HCT116 (cell line): ENCODE measurements at regions not wholly inside any gene's neighbourhood (a gene's known extent, or its start where the extent isn't known, plus 50 kb on each side); places are given as distances from the start of the nearest gene placed in this dataset.

Experiments used
- ATAC-seq: fragments of 200-7000 bp; cut with Tn5 transposase; 2 replicates; pipeline ENCODE4 v1.9.1; 2020; ENCODE audit warnings: mild to moderate bottlenecking, moderate library complexity
- BruUV-seq: library from RNA; stranded (reverse); fragments of 400-500 nt; replicated peaks from 2 replicates; lab custom pipeline; 2021; lab: Mats Ljungman, UMichigan
- CTCF ChIA-PET: fragments of 300-600 bp; sonication (Branson Sonifier 250); formaldehyde crosslinking; loops from one replicate; lab custom pipeline; 2021; ENCODE audit warnings: antibody characterized with exemption; lab: Charles Lee
- POLR2A ChIA-PET: fragments of 300-600, 350-600 bp; sonication (Branson Sonifier 250); formaldehyde crosslinking; loops from one replicate; lab custom pipeline; 2021; ENCODE audit warnings: antibody characterized with exemption; lab: Charles Lee
- RAD21 ChIA-PET, 2 experiments: fragments of 300-600 bp; sonication (Branson Sonifier 250); formaldehyde crosslinking; loops; one replicate each; lab custom pipeline; 2023; ENCODE audit warnings: low total read pairs in 2 of 2; ENCODE audit not compliant: uncharacterized antibody in 2 of 2, unreplicated experiment in 2 of 2, low non-redundant PET in 1 of 2; lab: Charles Lee
- DNase-seq: peaks from one replicate; pipeline ENCODE4 v3.0.0-alpha.2; 2010; ENCODE audit warnings: low read depth, low spot score
- H2AFZ ChIP-seq: fragments of 200-600 bp; shearing (Covaris generic), sonication (generic); 2 replicates; pipeline ENCODE4 v1.6.1; 2017; ENCODE audit warnings: low read depth, mixed run types, mixed read lengths, antibody characterized with exemption, low read length; ENCODE audit not compliant: poor library complexity, severe bottlenecking
- H3K27ac ChIP-seq: 2 replicates; pipeline ENCODE4 v1.5.1; 2012; ENCODE audit warnings: low read depth, low read length
- H3K27me3 ChIP-seq: fragments of 200-600 bp; sonication (generic); 2 replicates; pipeline ENCODE4 v1.6.1; 2016; ENCODE audit warnings: mixed run types, low read length, mixed read lengths; ENCODE audit not compliant: insufficient read depth
- H3K36me3 ChIP-seq, 2 experiments: fragments of 200-500 bp in 1 of 2; fragments of 200-600 bp in 1 of 2; sonication (Bioruptor generic) in 1 of 2; sonication (generic) in 1 of 2; 2 replicates each; pipeline versions ENCODE4 v1.5.1 to v1.6.1; 2014 to 2016; ENCODE audit warnings: low read length in 2 of 2, inconsistent platforms in 1 of 2, mixed read lengths in 1 of 2, mixed run types in 1 of 2; ENCODE audit not compliant: insufficient read depth in 2 of 2, control insufficient read depth in 1 of 2
- H3K4me1 ChIP-seq, 2 experiments: fragments of 200-600 bp in 1 of 2; sonication (generic) in 1 of 2; 2 replicates each; pipeline versions ENCODE4 v1.5.1 to v1.6.1; 2012 to 2017; ENCODE audit warnings: low read length in 2 of 2, inconsistent platforms in 1 of 2, mild to moderate bottlenecking in 1 of 2, mixed read lengths in 1 of 2, mixed run types in 1 of 2, moderate library complexity in 1 of 2; ENCODE audit not compliant: insufficient read depth in 2 of 2, control insufficient read depth in 1 of 2
- H3K4me2 ChIP-seq: fragments of 200-600 bp; sonication (generic); 2 replicates; pipeline ENCODE4 v1.6.1; 2017; ENCODE audit warnings: mixed run types, low read length, mixed read lengths
- H3K4me3 ChIP-seq, 2 experiments: fragments of 200-600 bp in 1 of 2; sonication (generic) in 1 of 2; replicated peaks in 1 of 2; 2 replicates each; pipeline ENCODE4 v1.5.1; 2011 to 2016; ENCODE audit warnings: low read length in 2 of 2, control low read depth in 1 of 2, low read depth in 1 of 2, mild to moderate bottlenecking in 1 of 2, mixed read lengths in 1 of 2, mixed run types in 1 of 2
- H3K79me2 ChIP-seq: fragments of 200-600 bp; sonication (generic); 2 replicates; pipeline ENCODE4 v1.6.1; 2017; ENCODE audit warnings: mild to moderate bottlenecking, mixed run types, low read length, moderate library complexity, mixed read lengths; ENCODE audit not compliant: insufficient read depth
- H3K9ac ChIP-seq: fragments of 200-600 bp; sonication (generic); 2 replicates; pipeline ENCODE4 v1.6.1; 2016; ENCODE audit warnings: low read length, mixed read lengths
- H3K9me2 ChIP-seq: fragments of 200-600 bp; sonication (generic), shearing (Covaris generic); 2 replicates; pipeline ENCODE4 v1.6.1; 2017; ENCODE audit warnings: mixed run types, mild to moderate bottlenecking, moderate library complexity; ENCODE audit not compliant: insufficient read depth
- H3K9me3 ChIP-seq, 2 experiments: fragments of 200-500 bp in 1 of 2; fragments of 200-600 bp in 1 of 2; sonication (Bioruptor generic) in 1 of 2; sonication (generic) in 1 of 2; 2 replicates each; pipeline ENCODE4 v1.6.1; 2014 to 2017; ENCODE audit warnings: low read length in 2 of 2, mixed read lengths in 2 of 2, inconsistent platforms in 1 of 2, low read depth in 1 of 2, mild to moderate bottlenecking in 1 of 2, mixed run types in 1 of 2, moderate library complexity in 1 of 2; ENCODE audit not compliant: control insufficient read depth in 1 of 2, insufficient read depth in 1 of 2
- H4K20me1 ChIP-seq: fragments of 200-600 bp; sonication (generic), shearing (Covaris generic); 2 replicates; pipeline ENCODE4 v1.6.1; 2017; ENCODE audit warnings: mixed run types, mild to moderate bottlenecking, moderate library complexity; ENCODE audit not compliant: insufficient read depth
- CBX3 ChIP-seq: IDR thresholded peaks from 2 replicates; pipeline ENCODE4 v1.6.1; 2012; ENCODE audit warnings: low read depth
- CTCF ChIP-seq, 3 experiments: fragments of 200-600 bp in 1 of 3; sonication (generic) in 1 of 3; IDR thresholded peaks in 2 of 3; conservative IDR thresholded peaks in 1 of 3; 2 replicates each; pipeline ENCODE4 v1.5.1; 2012 to 2017; ENCODE audit warnings: low read depth in 2 of 3, low read length in 2 of 3, antibody characterized with exemption in 1 of 3, borderline replicate concordance in 1 of 3, control low read depth in 1 of 3, mild to moderate bottlenecking in 1 of 3, mixed read lengths in 1 of 3, mixed run types in 1 of 3, moderate library complexity in 1 of 3; ENCODE audit not compliant: insufficient read depth in 1 of 3
- EZH2phosphoT487 ChIP-seq: fragments of 200-600 bp; IDR thresholded peaks from 2 replicates; pipeline ENCODE4 v1.6.1; 2018; ENCODE audit warnings: antibody characterized with exemption, borderline replicate concordance
- POLR2AphosphoS5 ChIP-seq: IDR thresholded peaks from 2 replicates; pipeline ENCODE4 v1.6.1; 2011; ENCODE audit warnings: mild to moderate bottlenecking, low read depth, low read length, moderate library complexity
- RAD21 ChIP-seq: IDR thresholded peaks from 2 replicates; pipeline ENCODE4 v1.6.1; 2012; ENCODE audit warnings: low read depth, mild to moderate bottlenecking
- SIN3A ChIP-seq: IDR thresholded peaks from 2 replicates; pipeline ENCODE4 v1.6.1; 2012; ENCODE audit warnings: low read depth
- ZFX ChIP-seq: fragments of 450-650 bp; IDR thresholded peaks from 2 replicates; pipeline ENCODE4 v1.6.1; 2017
- intact Hi-C: fragments of 100-400 bp; cut with micrococcal nuclease; formaldehyde crosslinking; loops from 2 replicates; pipeline ENCODE4 v1.10.0; 2022

- Histone ChIP-seq H3K36me3 (no peaks in the 10 kb centered on the region), H2AFZ (no peak overlapping the region), H3K4me3 (no peak overlapping the region), H3K27ac (no peak overlapping the region), H3K9ac (no peak overlapping the region), H4K20me1 (no peaks in the 10 kb centered on the region), H3K4me1 (no peaks in the 10 kb centered on the region), H3K9me2 (no peaks in the 10 kb centered on the region), H3K4me2 (no peak overlapping the region), H3K79me2 (no peaks in the 10 kb centered on the region), H3K9me3 (no peaks in the 10 kb centered on the region), H3K27me3 (no peaks in the 10 kb centered on the region)
- ChIA-PET POLR2A (no interaction called here), CTCF (no interaction called here), RAD21 (no interaction called here)
- TF ChIP-seq RAD21: no peak
- TF ChIP-seq ZFX: no peak
- DNase-seq (no peak), ATAC-seq (no peak)
- intact Hi-C loops: no loop called here
- no TSS peak for BruUV-seq
Observed at GRCh38 chr13:75151081-75151643, 330.8 kb downstream of the TBC1D4 start.

DNA sequence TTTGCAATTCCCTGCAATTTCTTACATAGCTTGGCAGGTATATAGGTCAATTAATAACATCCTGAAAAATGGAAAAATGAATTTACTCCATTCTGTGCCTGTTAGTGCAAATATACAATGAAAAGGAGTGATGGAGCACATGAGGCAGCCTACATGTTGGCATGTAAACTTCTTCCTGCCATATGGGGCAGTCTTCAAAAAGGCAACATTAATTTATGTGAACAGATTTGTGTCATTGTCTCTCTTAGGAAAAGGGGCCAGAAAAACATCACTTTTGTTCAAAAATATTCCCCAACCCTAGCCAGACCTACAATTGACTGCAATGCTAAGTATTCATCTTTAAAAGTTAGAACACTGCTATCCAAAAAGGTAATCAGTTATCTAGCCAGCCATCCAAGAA is 332.2 kb downstream of the TBC1D4 start:
- H3K9ac ChIP-seq: no peak overlapping the region
- DNase-seq (no peak), ATAC-seq (no peak)
- H3K9me3 ChIP-seq: no peaks in the 10 kb centered on the region
- ChIA-PET CTCF (no interaction called here), RAD21 (no interaction called here), POLR2A (no interaction called here)
- H3K4me3 ChIP-seq: no peak overlapping the region
- H3K27ac ChIP-seq: no peak overlapping the region
- no peaks in the 10 kb centered on the region for H3K9me2 ChIP-seq
- H3K4me2 ChIP-seq: no peak overlapping the region
- no peaks in the 10 kb centered on the region for H3K27me3 ChIP-seq
- TF ChIP-seq POLR2AphosphoS5 (no peak), CBX3 (no peak), EZH2phosphoT487 (no peak), SIN3A (no peak), CTCF (IDR thresholded peaks at IDR 0.05 in 2 of 3, conservative IDR thresholded peaks at IDR 0.05 in 1 of 3; ENCODE audit: borderline replicate concordance in 1 of 3, insufficient read depth in 1 of 3, low read depth in 2 of 3, low read length in 2 of 3) (no peak)
- intact Hi-C loops: no loop called here
- H3K36me3 ChIP-seq: no peaks in the 10 kb centered on the region
- H3K79me2 ChIP-seq: no peaks in the 10 kb centered on the region
- H2AFZ ChIP-seq: no peak overlapping the region
- no peaks in the 10 kb centered on the region for H4K20me1 ChIP-seq
- H3K4me1 ChIP-seq: no peaks in the 10 kb centered on the region
- no TSS peak for BruUV-seq
